Endothelial cell of umbilical vein (primary cell): ENCODE measurements at regions not wholly inside any gene's neighbourhood (a gene's known extent, or its start where the extent isn't known, plus 50 kb on each side); places are given as distances from the start of the nearest gene placed in this dataset.

ENCODE experiments used
- BruUV-seq: library from RNA; stranded (reverse); fragments of 400-500 nt; replicated peaks from 2 replicates; lab custom pipeline; 2021; lab: Mats Ljungman, UMichigan
- CTCF ChIA-PET: fragments of 300-600, 350-600 bp; sonication (Branson Sonifier 250); formaldehyde crosslinking; loops from one replicate; lab custom pipeline; 2021; ENCODE audit warnings: antibody characterized with exemption, inconsistent platforms; lab: Charles Lee
- POLR2A ChIA-PET: fragments of 300-600, 350-600 bp; sonication (Branson Sonifier 250); formaldehyde crosslinking; loops from one replicate; lab custom pipeline; 2021; ENCODE audit warnings: antibody characterized with exemption, inconsistent platforms; lab: Charles Lee
- DNase-seq: peaks from one replicate; pipeline ENCODE4 v3.0.0-alpha.2; 2011; ENCODE audit warnings: low read depth, low spot score
- FAIRE-seq: peaks from 2 replicates; lab custom pipeline; 2011; peaks lifted over from hg19 to GRCh38; lab: Jason Lieb, UNC
- H2AFZ ChIP-seq: 2 replicates; pipeline ENCODE4 v1.6.0; 2012; ENCODE audit warnings: low read depth, low read length, control low read depth, inconsistent platforms
- H3K27ac ChIP-seq: 2 replicates; pipeline ENCODE4 v1.5.1; 2011; ENCODE audit warnings: low read depth, mild to moderate bottlenecking, control low read depth, low read length, moderate library complexity; ENCODE audit not compliant: insufficient read depth
- H3K27me3 ChIP-seq, 2 experiments: 2 replicates each; pipeline versions ENCODE4 v1.6.0 to v1.6.1; 2011; ENCODE audit warnings: low read length in 2 of 2, mixed read lengths in 1 of 2; ENCODE audit not compliant: control insufficient read depth in 2 of 2, insufficient read depth in 2 of 2
- H3K36me3 ChIP-seq, 2 experiments: 2 replicates in 1 of 2; 3 replicates in 1 of 2; pipeline ENCODE4 v1.5.1; 2011; ENCODE audit warnings: low read length in 2 of 2, mild to moderate bottlenecking in 1 of 2, moderate library complexity in 1 of 2; ENCODE audit not compliant: control insufficient read depth in 2 of 2, insufficient read depth in 2 of 2; ENCODE audit errors: extremely low read depth in 1 of 2
- H3K4me1 ChIP-seq: 3 replicates; pipeline ENCODE4 v1.5.1; 2011; ENCODE audit warnings: mild to moderate bottlenecking, low read length; ENCODE audit not compliant: control insufficient read depth, insufficient read depth; ENCODE audit errors: extremely low read depth
- H3K4me2 ChIP-seq: 2 replicates; pipeline ENCODE4 v1.6.1; 2011; ENCODE audit warnings: low read length, control low read depth, mixed read lengths; ENCODE audit not compliant: insufficient read depth
- H3K4me3 ChIP-seq, 3 experiments: fragments of 200-600 bp in 1 of 3; sonication (generic), shearing (Covaris generic) in 1 of 3; replicated peaks in 1 of 3; 2 replicates each; pipeline ENCODE4 v1.5.1; 2011 to 2016; ENCODE audit warnings: control low read depth in 3 of 3, low read length in 3 of 3, mild to moderate bottlenecking in 2 of 3, inconsistent platforms in 1 of 3, low read depth in 1 of 3, moderate library complexity in 1 of 3; ENCODE audit not compliant: insufficient read depth in 1 of 3
- H3K79me2 ChIP-seq: 2 replicates; pipeline ENCODE4 v1.6.0; 2012; ENCODE audit warnings: low read length, inconsistent platforms; ENCODE audit not compliant: control insufficient read depth, insufficient read depth
- H3K9ac ChIP-seq: replicated peaks from 2 replicates; pipeline ENCODE3; 2011; ENCODE audit warnings: low read length, control low read depth; ENCODE audit not compliant: insufficient read depth; ENCODE audit errors: extremely low read depth
- H3K9me1 ChIP-seq: replicated peaks from 3 replicates; pipeline ENCODE4 v1.6.0; 2011; ENCODE audit warnings: mild to moderate bottlenecking, low read length; ENCODE audit not compliant: control insufficient read depth, insufficient read depth; ENCODE audit errors: extremely low read depth
- H3K9me3 ChIP-seq: replicated peaks from 2 replicates; pipeline ENCODE4 v1.5.1; 2012; ENCODE audit warnings: low read length, inconsistent platforms; ENCODE audit not compliant: control insufficient read depth, insufficient read depth
- H4K20me1 ChIP-seq: replicated peaks from 2 replicates; pipeline ENCODE3; 2011; ENCODE audit warnings: mild to moderate bottlenecking, low read length; ENCODE audit not compliant: control insufficient read depth, insufficient read depth; ENCODE audit errors: extremely low read depth
- CTCF ChIP-seq, 2 donors: IDR thresholded peaks; 1 replicate in 1 of 2; 2 replicates in 1 of 2; pipeline ENCODE4 v1.5.1; 2011; ENCODE audit warnings: low read length in 2 of 2, mild to moderate bottlenecking in 2 of 2, moderate library complexity in 2 of 2, control low read depth in 1 of 2, inconsistent platforms in 1 of 2, low read depth in 1 of 2; ENCODE audit not compliant: insufficient read depth in 1 of 2; ENCODE audit errors: extremely low read depth in 1 of 2
- EZH2 ChIP-seq: IDR thresholded peaks from 2 replicates; pipeline ENCODE4 v1.6.1; 2012; ENCODE audit warnings: borderline replicate concordance, low read depth, mild to moderate bottlenecking, moderate library complexity, low read length, inconsistent platforms; ENCODE audit not compliant: severe bottlenecking
- FOS ChIP-seq: IDR thresholded peaks from 2 replicates; pipeline ENCODE4 v1.6.1; 2011; ENCODE audit warnings: mild to moderate bottlenecking, low read length, moderate library complexity, borderline replicate concordance; ENCODE audit not compliant: insufficient read depth
- GATA2 ChIP-seq: IDR thresholded peaks from 2 replicates; pipeline ENCODE4 v1.7.0; 2011; ENCODE audit warnings: low read depth, mild to moderate bottlenecking, moderate library complexity, mixed read lengths, low read length; ENCODE audit not compliant: insufficient read length, insufficient read depth
- JUN ChIP-seq: IDR thresholded peaks from 2 replicates; pipeline ENCODE4 v1.6.1; 2011; ENCODE audit warnings: borderline replicate concordance, low read depth; ENCODE audit not compliant: insufficient read length, insufficient read depth
- MAX ChIP-seq: IDR thresholded peaks from 2 replicates; pipeline ENCODE4 v1.6.1; 2011; ENCODE audit not compliant: insufficient read depth, insufficient read length
- MYC ChIP-seq: IDR thresholded peaks from one replicate; pipeline ENCODE4 v1.6.1; 2011; ENCODE audit warnings: mild to moderate bottlenecking, low read depth, low read length
- POLR2A ChIP-seq: IDR thresholded peaks from 2 replicates; pipeline ENCODE4 v1.6.1; 2012; ENCODE audit warnings: low read depth, mild to moderate bottlenecking, control low read depth, low read length
- POLR2AphosphoS5 ChIP-seq: IDR thresholded peaks from 2 replicates; pipeline ENCODE4 v1.6.1; 2012; ENCODE audit warnings: low read depth, mild to moderate bottlenecking, control low read depth, low read length, moderate library complexity; ENCODE audit not compliant: insufficient read depth
- dilution Hi-C: fragments of 300-500 bp; cut with MboI; formaldehyde crosslinking; loops from one replicate; pipeline ENCODE4 v1.15.0; 2019; ENCODE audit warnings: low sequenced_read_pairs; ENCODE audit not compliant: extremely low pct_ligation_motif_present
- intact Hi-C: fragments of 100-400 bp; cut with micrococcal nuclease; formaldehyde crosslinking; loops from one replicate; pipeline ENCODE4 v1.10.0; 2022

GRCh38 chr21:17673261-17674020, 60.7 kb upstream of the BTG3 start:
- Histone ChIP-seq H3K4me2 (no peak overlapping the region), H3K9me3 (no peaks in the 10 kb centered on the region), H3K27me3 (no peaks in the 10 kb centered on the region), H3K4me1 (no peaks in the 10 kb centered on the region), H3K36me3 (no peaks in the 10 kb centered on the region), H3K27ac (no peak overlapping the region), H2AFZ (no peak overlapping the region), H3K4me3 (no peak overlapping the region), H3K9me1 (no peaks in the 10 kb centered on the region), H3K9ac (no peak overlapping the region), H3K79me2 (no peaks in the 10 kb centered on the region), H4K20me1 (no peaks in the 10 kb centered on the region)
- CTCF ChIA-PET, result no interaction called here
- FAIRE-seq, result no peak
- no TSS peak for BruUV-seq
- no peak for TF ChIP-seq FOS
- no peak for TF ChIP-seq POLR2AphosphoS5
- TF ChIP-seq CTCF (IDR thresholded peaks at IDR 0.05; ENCODE audit: extremely low read depth in 1 of 2, insufficient read depth in 1 of 2, low read depth in 1 of 2, low read length in 2 of 2), result no peak
- no peak for TF ChIP-seq GATA2
- TF ChIP-seq POLR2A, result no peak
- TF ChIP-seq MYC, result no peak
- no peak for TF ChIP-seq EZH2
- TF ChIP-seq MAX, result no peak
- no peak for TF ChIP-seq JUN
- intact Hi-C loops, result loop anchor here (10.0 kb wide), 1 partner anchor 289 kb away; no protein-coding TSS in a partner anchor
- dilution Hi-C loops, result no loop called here
- no peak for DNase-seq
- POLR2A ChIA-PET, result no interaction called here
